ENCODE measurements at regions not wholly inside any gene's neighbourhood (a gene's known extent, or its start where the extent isn't known, plus 50 kb on each side); places are given as distances from the start of the nearest gene placed in this dataset.

DNA sequence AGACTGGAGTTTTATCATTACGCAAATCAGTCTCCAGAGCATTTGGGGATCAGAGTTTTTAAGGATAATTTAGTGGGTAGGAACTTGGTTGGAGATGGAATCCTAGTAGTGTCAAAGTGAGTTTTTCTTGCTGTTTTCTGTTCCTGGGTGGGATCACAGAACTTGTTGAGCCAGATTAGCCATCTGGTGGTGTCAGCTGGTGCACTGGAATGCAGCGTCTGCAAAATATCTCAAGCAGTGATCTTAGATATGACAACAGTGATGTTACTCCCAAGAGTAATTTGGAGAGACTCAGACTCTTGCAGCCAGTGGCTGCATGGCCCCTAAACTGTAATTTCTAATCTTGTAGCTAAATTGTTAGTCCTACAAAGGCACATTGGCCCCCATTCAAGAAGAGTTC lies 1257.8 kb downstream of the MAT2B start:
- intact Hi-C loops (cut with micrococcal nuclease): no loop called here
- DNase-seq (ENCODE audit: unreplicated experiment): no peak
- Mint-ChIP-seq H3K27me3 (ENCODE audit: insufficient read depth, unreplicated experiment) (no peaks in the 10 kb centered on the region), H3K27ac (ENCODE audit: low read depth, unreplicated experiment) (no peak overlapping the region), H3K4me1 (ENCODE audit: insufficient read depth, unreplicated experiment) (peaks cover 6% of the 10 kb centered on the region), H3K4me3 (ENCODE audit: unreplicated experiment) (no peak overlapping the region), H3K36me3 (ENCODE audit: insufficient read depth, unreplicated experiment) (no peaks in the 10 kb centered on the region), H3K9me3 (ENCODE audit: unreplicated experiment) (peaks cover 13% of the 10 kb centered on the region)
- TF ChIP-seq, protein P1, sequence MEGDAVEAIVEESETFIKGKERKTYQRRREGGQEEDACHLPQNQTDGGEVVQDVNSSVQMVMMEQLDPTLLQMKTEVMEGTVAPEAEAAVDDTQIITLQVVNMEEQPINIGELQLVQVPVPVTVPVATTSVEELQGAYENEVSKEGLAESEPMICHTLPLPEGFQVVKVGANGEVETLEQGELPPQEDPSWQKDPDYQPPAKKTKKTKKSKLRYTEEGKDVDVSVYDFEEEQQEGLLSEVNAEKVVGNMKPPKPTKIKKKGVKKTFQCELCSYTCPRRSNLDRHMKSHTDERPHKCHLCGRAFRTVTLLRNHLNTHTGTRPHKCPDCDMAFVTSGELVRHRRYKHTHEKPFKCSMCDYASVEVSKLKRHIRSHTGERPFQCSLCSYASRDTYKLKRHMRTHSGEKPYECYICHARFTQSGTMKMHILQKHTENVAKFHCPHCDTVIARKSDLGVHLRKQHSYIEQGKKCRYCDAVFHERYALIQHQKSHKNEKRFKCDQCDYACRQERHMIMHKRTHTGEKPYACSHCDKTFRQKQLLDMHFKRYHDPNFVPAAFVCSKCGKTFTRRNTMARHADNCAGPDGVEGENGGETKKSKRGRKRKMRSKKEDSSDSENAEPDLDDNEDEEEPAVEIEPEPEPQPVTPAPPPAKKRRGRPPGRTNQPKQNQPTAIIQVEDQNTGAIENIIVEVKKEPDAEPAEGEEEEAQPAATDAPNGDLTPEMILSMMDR (IDR thresholded peaks at IDR 0.05; ENCODE audit: unreplicated experiment): no peak
- ChIA-PET CTCF (no interaction called here), POLR2A (no interaction called here)
- no TSS peak for BruUV-seq (replicated peaks)

DNA sequence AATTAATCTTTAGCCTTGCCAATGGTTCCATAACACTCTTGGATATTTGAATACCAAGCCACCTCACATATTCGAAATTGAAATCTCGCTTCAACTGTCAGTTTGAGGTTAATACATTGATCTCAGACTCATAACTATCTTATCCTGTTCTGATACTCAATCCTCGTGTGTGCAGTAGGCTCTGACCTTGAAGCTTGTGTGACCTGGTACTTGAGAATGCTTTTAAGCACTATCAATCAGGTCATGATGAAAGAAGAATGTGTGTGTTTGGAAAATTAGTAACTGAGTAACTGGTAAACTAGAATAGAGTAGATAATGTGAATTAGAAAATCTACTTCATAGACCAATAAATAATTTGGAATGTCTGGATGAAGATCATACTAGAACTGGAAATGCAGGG lies 1266.7 kb downstream of the MAT2B start:
- CTCF ChIA-PET: no interaction called here
- TF ChIP-seq, protein P1 (IDR thresholded peaks at IDR 0.05; ENCODE audit: unreplicated experiment): no peak
- no peaks in the 10 kb centered on the region for H3K27me3 Mint-ChIP-seq (ENCODE audit: insufficient read depth, unreplicated experiment)
- no peaks in the 10 kb centered on the region for H3K36me3 Mint-ChIP-seq (ENCODE audit: insufficient read depth, unreplicated experiment)
- peaks cover 10% of the 10 kb centered on the region for H3K9me3 Mint-ChIP-seq (ENCODE audit: unreplicated experiment)
- H3K4me3 Mint-ChIP-seq (ENCODE audit: unreplicated experiment): no peak overlapping the region
- H3K4me1 Mint-ChIP-seq (ENCODE audit: insufficient read depth, unreplicated experiment): no peaks in the 10 kb centered on the region
- POLR2A ChIA-PET: no interaction called here
- no peak overlapping the region for H3K27ac Mint-ChIP-seq (ENCODE audit: low read depth, unreplicated experiment)
- intact Hi-C loops (cut with micrococcal nuclease): no loop called here
- DNase-seq (ENCODE audit: unreplicated experiment): no peak
- no TSS peak for BruUV-seq (replicated peaks)

DNA sequence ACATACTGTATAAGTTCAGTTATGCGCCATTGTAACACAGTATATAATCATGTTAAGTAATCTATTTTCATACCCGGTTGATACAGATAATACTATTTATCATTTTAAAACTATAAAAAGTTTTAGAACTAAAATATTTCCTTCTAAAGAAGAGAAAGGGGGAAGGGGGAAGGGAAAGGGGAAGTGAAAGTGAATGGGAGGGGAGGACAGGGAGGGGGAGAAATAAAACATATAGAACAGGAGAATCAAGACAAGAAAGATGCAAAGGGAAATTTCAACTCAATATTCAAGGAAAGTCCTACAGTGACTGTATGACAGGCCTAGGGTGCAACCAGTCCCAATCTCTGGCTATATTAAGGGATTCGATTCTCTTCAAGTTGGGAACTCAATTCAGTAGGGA lies 1278.8 kb downstream of the MAT2B start:
- H3K27ac Mint-ChIP-seq (ENCODE audit: low read depth, unreplicated experiment): no peak overlapping the region
- no peaks in the 10 kb centered on the region for H3K9me3 Mint-ChIP-seq (ENCODE audit: unreplicated experiment)
- H3K36me3 Mint-ChIP-seq (ENCODE audit: insufficient read depth, unreplicated experiment): no peaks in the 10 kb centered on the region
- DNase-seq (ENCODE audit: unreplicated experiment): no peak
- no peak overlapping the region for H3K4me3 Mint-ChIP-seq (ENCODE audit: unreplicated experiment)
- ChIA-PET POLR2A (no interaction called here), CTCF (no interaction called here)
- no peaks in the 10 kb centered on the region for H3K27me3 Mint-ChIP-seq (ENCODE audit: insufficient read depth, unreplicated experiment)
- H3K4me1 Mint-ChIP-seq (ENCODE audit: insufficient read depth, unreplicated experiment): no peaks in the 10 kb centered on the region
- no TSS peak for BruUV-seq (replicated peaks)
- intact Hi-C loops (cut with micrococcal nuclease): no loop called here
- TF ChIP-seq, protein P1 (IDR thresholded peaks at IDR 0.05; ENCODE audit: unreplicated experiment): no peak

DNA sequence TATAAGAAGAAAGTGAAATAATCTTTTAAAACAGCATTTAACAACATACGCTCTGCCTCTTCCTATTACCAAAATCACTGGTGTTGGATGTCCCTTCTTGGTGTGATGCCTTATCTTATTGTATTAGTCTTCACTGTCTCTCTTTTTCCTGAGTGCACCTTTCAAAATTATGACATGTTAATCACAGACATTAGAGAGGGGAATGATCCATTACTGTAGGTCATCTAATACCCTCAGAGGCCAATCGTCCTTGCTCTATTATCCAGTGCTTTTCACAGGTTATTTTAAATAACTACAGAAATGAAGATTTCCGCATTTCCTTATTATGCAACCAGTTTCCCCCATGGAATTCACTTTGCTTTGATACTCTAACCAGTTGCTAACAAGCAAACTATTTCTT lies 1292.7 kb downstream of the MAT2B start:
- Mint-ChIP-seq H3K9me3 (ENCODE audit: unreplicated experiment) (peaks cover 9% of the 10 kb centered on the region), H3K4me1 (ENCODE audit: insufficient read depth, unreplicated experiment) (peaks cover 2% of the 10 kb centered on the region), H3K27ac (ENCODE audit: low read depth, unreplicated experiment) (no peak overlapping the region), H3K36me3 (ENCODE audit: insufficient read depth, unreplicated experiment) (no peaks in the 10 kb centered on the region), H3K4me3 (ENCODE audit: unreplicated experiment) (no peak overlapping the region), H3K27me3 (ENCODE audit: insufficient read depth, unreplicated experiment) (no peaks in the 10 kb centered on the region)
- TF ChIP-seq, protein P1 (IDR thresholded peaks at IDR 0.05; ENCODE audit: unreplicated experiment): no peak
- no peak for DNase-seq (ENCODE audit: unreplicated experiment)
- CTCF ChIA-PET: no interaction called here
- no TSS peak for BruUV-seq (replicated peaks)
- POLR2A ChIA-PET: no interaction called here
- intact Hi-C loops (cut with micrococcal nuclease): no loop called here

Data from MCF 10A (cell line).